ENCODE measurements at regions not wholly inside any gene's neighbourhood (a gene's known extent, or its start where the extent isn't known, plus 50 kb on each side); places are given as distances from the start of the nearest gene placed in this dataset.

- TF ChIP-seq CSDC2 (CRISPR knock-in tag; IDR thresholded peaks at IDR 0.05) (no peak), ISL1 (CRISPR knock-in tag; IDR thresholded peaks at IDR 0.05) (no peak), ESRRG (CRISPR knock-in tag; IDR thresholded peaks at IDR 0.05) (no peak), ZNF8 (CRISPR knock-in tag; IDR thresholded peaks at IDR 0.05) (no peak), CSRNP3 (CRISPR knock-in tag; IDR thresholded peaks at IDR 0.05) (no peak), ZFP30 (CRISPR knock-in tag; IDR thresholded peaks at IDR 0.05) (no peak), ZNF70 (CRISPR knock-in tag; IDR thresholded peaks at IDR 0.05) (no peak), CREB5 (CRISPR knock-in tag; IDR thresholded peaks at IDR 0.05; ENCODE audit: low read depth) (no peak), TCF4 (CRISPR knock-in tag; IDR thresholded peaks at IDR 0.05; ENCODE audit: borderline replicate concordance) (no peak)
- no peak for ATAC-seq
Measured at GRCh38 chr6:155936551-155936950, 480.9 kb upstream of the NOX3 start.

DNA sequence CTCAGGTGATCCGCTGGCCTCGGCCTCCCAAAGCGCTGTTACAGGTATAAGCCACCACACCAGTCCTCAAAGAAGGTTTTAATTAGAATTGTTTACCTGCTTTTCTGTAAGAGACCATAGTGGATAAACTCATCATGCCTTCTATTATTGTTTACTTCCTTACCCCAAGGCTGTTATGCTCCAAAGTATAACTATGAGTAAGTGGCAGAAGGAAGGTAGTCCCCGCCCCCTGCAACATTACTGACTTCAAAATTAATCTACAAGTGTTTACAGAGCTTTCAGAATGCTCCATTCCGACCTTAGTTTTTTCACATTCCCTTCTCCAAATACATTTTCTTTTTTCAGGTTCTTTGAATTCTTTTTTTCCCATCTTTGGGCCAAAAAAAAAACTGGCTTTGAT, 480.5 kb upstream of the NOX3 start:
- ATAC-seq = no peak
- TF ChIP-seq, protein P1, sequence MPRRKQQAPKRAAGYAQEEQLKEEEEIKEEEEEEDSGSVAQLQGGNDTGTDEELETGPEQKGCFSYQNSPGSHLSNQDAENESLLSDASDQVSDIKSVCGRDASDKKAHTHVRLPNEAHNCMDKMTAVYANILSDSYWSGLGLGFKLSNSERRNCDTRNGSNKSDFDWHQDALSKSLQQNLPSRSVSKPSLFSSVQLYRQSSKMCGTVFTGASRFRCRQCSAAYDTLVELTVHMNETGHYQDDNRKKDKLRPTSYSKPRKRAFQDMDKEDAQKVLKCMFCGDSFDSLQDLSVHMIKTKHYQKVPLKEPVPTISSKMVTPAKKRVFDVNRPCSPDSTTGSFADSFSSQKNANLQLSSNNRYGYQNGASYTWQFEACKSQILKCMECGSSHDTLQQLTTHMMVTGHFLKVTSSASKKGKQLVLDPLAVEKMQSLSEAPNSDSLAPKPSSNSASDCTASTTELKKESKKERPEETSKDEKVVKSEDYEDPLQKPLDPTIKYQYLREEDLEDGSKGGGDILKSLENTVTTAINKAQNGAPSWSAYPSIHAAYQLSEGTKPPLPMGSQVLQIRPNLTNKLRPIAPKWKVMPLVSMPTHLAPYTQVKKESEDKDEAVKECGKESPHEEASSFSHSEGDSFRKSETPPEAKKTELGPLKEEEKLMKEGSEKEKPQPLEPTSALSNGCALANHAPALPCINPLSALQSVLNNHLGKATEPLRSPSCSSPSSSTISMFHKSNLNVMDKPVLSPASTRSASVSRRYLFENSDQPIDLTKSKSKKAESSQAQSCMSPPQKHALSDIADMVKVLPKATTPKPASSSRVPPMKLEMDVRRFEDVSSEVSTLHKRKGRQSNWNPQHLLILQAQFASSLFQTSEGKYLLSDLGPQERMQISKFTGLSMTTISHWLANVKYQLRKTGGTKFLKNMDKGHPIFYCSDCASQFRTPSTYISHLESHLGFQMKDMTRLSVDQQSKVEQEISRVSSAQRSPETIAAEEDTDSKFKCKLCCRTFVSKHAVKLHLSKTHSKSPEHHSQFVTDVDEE (CRISPR knock-in tag; IDR thresholded peaks at IDR 0.05) = no peak
- TF ChIP-seq CREB5 (CRISPR knock-in tag; IDR thresholded peaks at IDR 0.05; ENCODE audit: low read depth) (no peak), ISL1 (CRISPR knock-in tag; IDR thresholded peaks at IDR 0.05) (no peak), TCF4 (CRISPR knock-in tag; IDR thresholded peaks at IDR 0.05; ENCODE audit: borderline replicate concordance) (no peak), CSDC2 (CRISPR knock-in tag; IDR thresholded peaks at IDR 0.05) (no peak), ZNF8 (CRISPR knock-in tag; IDR thresholded peaks at IDR 0.05) (no peak), ZNF70 (CRISPR knock-in tag; IDR thresholded peaks at IDR 0.05) (no peak), TOX (CRISPR knock-in tag; IDR thresholded peaks at IDR 0.05; ENCODE audit: borderline replicate concordance) (no peak), PPARA (CRISPR knock-in tag; IDR thresholded peaks at IDR 0.05; ENCODE audit: borderline replicate concordance) (no peak), RARB (CRISPR knock-in tag; IDR thresholded peaks at IDR 0.05) (no peak), BACH2 (CRISPR knock-in tag; IDR thresholded peaks at IDR 0.05; ENCODE audit: borderline replicate concordance) (no peak), CSRNP3 (CRISPR knock-in tag; IDR thresholded peaks at IDR 0.05) (no peak), POU6F1 (CRISPR knock-in tag; IDR thresholded peaks at IDR 0.05; ENCODE audit: borderline replicate concordance, low read depth) (no peak)
- TF ChIP-seq, protein P2, sequence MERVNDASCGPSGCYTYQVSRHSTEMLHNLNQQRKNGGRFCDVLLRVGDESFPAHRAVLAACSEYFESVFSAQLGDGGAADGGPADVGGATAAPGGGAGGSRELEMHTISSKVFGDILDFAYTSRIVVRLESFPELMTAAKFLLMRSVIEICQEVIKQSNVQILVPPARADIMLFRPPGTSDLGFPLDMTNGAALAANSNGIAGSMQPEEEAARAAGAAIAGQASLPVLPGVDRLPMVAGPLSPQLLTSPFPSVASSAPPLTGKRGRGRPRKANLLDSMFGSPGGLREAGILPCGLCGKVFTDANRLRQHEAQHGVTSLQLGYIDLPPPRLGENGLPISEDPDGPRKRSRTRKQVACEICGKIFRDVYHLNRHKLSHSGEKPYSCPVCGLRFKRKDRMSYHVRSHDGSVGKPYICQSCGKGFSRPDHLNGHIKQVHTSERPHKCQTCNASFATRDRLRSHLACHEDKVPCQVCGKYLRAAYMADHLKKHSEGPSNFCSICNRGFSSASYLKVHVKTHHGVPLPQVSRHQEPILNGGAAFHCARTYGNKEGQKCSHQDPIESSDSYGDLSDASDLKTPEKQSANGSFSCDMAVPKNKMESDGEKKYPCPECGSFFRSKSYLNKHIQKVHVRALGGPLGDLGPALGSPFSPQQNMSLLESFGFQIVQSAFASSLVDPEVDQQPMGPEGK (CRISPR knock-in tag; IDR thresholded peaks at IDR 0.05; ENCODE audit: borderline replicate concordance) = no peak
